Activated T-cell treated with anti-CD3 and anti-CD28 coated beads, Interleukin-2, amount 50 U/mL, for 4 hours (primary cell): ENCODE measurements at regions not wholly inside any gene's neighbourhood (a gene's known extent, or its start where the extent isn't known, plus 50 kb on each side); places are given as distances from the start of the nearest gene placed in this dataset.
"Not testable (repeated sequence)": the region's sequence is repeated elsewhere in the genome, so short reads cannot be mapped to it uniquely, and the experiment has no call there.

ENCODE experiments used
- ATAC-seq, 2 donors: fragments of 200-7000 bp; cut with Tn5 transposase; one replicate each; pipeline ENCODE4 v1.10.0; 2021
- DNase-seq: peaks from one replicate; pipeline ENCODE4 v3.0.0-alpha.2; 2020
- H3K27me3 Mint-ChIP-seq: one replicate; pipeline ENCODE4 v1.8.0; 2021; ENCODE audit warnings: low read depth, mixed read lengths
- H3K36me3 Mint-ChIP-seq: one replicate; pipeline ENCODE4 v1.8.0; 2022; ENCODE audit warnings: mixed read lengths; ENCODE audit not compliant: insufficient read depth
- H3K4me1 Mint-ChIP-seq: one replicate; pipeline ENCODE4 v1.8.0; 2021; ENCODE audit warnings: low read depth, mixed read lengths
- H3K4me3 Mint-ChIP-seq: one replicate; pipeline ENCODE4 v1.8.0; 2021; ENCODE audit warnings: mild to moderate bottlenecking, moderate library complexity, mixed read lengths
- H3K9me3 Mint-ChIP-seq: one replicate; pipeline ENCODE4 v1.8.0; 2021; ENCODE audit warnings: mixed read lengths

DNA sequence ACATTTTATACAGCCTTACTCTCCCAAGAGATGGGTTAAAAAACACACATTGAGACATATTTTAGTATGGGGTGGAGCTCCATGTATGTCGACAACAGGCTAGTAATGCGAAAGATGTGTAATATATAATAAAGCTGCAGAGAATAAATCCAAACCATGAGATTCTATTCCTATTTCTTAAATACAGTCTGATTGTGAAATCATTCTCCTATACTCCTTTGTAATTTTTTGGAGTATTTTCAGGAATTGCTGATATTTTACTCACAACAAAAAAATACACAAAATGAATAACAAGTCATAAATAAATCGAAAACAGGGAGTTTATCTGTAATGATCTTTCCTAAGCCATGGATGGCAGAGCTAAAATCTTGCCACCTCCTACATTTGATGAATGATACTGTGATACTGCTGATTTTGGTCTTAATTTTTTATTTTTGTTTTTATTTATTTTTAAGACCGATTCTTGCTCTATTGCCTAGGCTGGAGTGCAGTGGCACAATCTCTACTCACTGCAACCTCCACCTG lies 173.5 kb upstream of the KLF6 start:
- DNase-seq (no peak), ATAC-seq (no peak)
- no peaks in the 10 kb centered on the region for H3K9me3 Mint-ChIP-seq
- peaks cover 30% of the 10 kb centered on the region for H3K4me1 Mint-ChIP-seq
- no peak overlapping the region for H3K4me3 Mint-ChIP-seq
- H3K27me3 Mint-ChIP-seq: no peaks in the 10 kb centered on the region
- no peaks in the 10 kb centered on the region for H3K36me3 Mint-ChIP-seq

DNA sequence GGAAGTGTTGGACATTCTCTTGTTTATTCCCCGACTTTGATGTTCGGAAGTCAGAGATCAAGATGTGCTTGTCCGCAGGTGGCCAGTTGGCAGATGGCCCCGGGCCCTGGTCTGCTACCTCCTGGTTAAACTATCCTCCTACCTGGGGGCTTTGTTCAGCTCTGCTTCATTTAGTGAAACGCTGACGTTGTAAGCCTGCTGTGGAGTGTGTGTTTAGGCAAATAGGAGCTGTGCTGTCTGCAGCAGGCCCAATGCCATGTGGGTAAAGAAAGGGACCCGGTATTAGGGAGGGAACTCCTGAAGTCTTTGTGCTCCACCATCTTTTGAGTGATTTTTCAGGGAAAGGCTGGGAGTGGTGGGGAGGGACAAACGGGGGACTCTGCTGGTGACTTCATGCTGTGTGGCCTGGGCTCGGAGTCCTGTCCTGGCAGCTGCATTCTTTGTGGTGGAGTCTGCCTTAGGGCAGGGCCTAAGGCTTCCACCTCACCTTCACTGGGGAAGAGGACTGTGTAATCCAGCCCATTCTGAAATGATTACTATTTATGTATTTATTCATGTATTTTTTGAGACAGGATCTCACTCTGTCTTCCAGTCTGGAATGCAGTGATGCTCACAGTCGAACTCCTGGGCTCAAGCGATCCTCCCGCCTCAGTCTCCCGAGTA lies 171.1 kb upstream of the KLF6 start:
- no peaks in the 10 kb centered on the region for H3K9me3 Mint-ChIP-seq

DNA sequence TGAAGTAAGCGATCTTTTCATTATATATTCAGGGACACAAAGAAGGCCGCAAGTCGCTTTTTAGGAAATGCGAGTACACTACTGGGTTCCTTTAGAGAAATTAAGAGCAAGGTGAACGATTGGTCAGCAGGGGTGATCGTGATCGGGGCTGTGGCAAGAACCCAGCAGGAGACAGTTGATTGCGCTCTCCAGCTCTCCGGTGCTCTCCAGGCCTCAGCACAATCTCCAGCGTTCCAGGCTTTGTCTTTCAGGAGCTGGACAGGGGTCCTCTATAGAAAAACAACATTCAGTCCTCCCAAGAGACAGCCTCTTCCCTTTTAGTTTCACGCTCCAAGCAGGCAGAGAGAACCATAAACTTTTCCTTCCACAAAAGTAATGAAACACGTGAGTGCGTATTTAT lies 170.5 kb upstream of the KLF6 start:
- Mint-ChIP-seq H3K9me3 (no peaks in the 10 kb centered on the region), H3K36me3 (no peaks in the 10 kb centered on the region), H3K4me1 (peaks cover 19% of the 10 kb centered on the region), H3K4me3 (no peak overlapping the region), H3K27me3 (no peaks in the 10 kb centered on the region)
- DNase-seq (no peak), ATAC-seq (no peak)

More for the DNA sequence above, 171.1 kb upstream of the KLF6 start:
- Mint-ChIP-seq H3K4me3 (no peak overlapping the region), H3K4me1 (peaks cover 19% of the 10 kb centered on the region), H3K36me3 (no peaks in the 10 kb centered on the region), H3K27me3 (no peaks in the 10 kb centered on the region)
- ATAC-seq: no peak
- no peak for DNase-seq

DNA sequence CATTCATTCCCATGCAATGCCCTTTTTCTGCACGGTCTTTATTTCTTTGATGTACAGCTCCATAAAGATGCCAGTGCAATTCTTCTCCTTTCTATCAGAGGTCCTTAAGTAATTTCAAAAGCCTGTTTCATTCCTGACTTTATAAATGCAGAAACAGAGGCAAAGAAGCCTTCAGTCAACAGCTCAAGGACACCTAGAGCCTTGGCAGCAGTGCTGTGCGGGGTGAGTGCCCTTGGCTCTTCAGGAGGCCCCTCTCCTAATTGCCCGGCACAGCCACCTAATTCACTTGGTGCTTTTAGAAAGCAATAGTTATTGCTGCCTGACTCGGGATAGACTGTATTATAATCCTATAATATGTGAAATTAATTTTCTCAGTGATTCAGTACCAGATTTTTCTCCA lies 169.6 kb upstream of the KLF6 start:
- ATAC-seq (no peak), DNase-seq (no peak)
- Mint-ChIP-seq H3K36me3 (no peaks in the 10 kb centered on the region), H3K27me3 (no peaks in the 10 kb centered on the region), H3K4me1 (peaks cover 24% of the 10 kb centered on the region), H3K9me3 (no peaks in the 10 kb centered on the region), H3K4me3 (no peak overlapping the region)

DNA sequence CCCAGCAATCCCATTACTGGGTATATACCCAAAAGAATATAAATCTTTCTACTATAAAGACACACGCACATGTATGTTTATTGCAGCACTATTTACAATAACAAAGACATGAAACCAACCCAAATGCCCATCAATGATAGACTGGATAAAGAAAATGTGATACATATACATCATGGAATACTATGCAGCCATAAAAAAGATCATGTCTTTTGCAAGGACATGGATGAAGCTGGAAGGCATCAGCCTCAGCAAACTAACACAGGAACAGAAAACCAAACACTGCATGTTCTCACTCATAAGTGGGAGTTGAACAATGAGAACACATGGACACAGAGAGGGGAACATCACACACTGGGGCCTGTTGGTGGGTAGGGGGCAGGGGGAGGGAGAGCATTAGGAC lies 169.0 kb upstream of the KLF6 start:
- not testable (repeated sequence) for H3K4me3 Mint-ChIP-seq, H3K27me3 Mint-ChIP-seq, DNase-seq, H3K9me3 Mint-ChIP-seq, H3K36me3 Mint-ChIP-seq, ATAC-seq
- peaks cover 25% of the 10 kb centered on the region for H3K4me1 Mint-ChIP-seq

DNA sequence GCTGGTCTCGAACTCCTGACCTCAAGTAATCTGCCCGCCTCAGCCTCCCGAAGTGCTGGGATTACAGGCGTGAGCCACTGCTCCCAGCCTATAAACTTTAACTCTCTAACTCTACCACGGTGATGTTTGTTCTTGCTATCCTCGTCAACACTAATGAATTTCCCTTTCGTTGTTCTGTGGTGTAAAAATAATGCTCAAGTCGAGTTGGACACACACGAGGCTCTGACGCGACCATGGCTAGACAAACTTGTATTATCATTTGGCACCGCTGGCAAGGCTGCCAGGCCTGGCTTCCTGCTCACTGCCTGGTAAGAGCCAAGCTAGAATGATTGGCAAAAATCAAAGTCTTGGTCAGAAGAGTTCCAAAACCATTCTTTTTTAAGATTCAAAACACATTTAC lies 167.0 kb upstream of the KLF6 start:
- no peaks in the 10 kb centered on the region for H3K9me3 Mint-ChIP-seq
- no peak for DNase-seq
- no peaks in the 10 kb centered on the region for H3K36me3 Mint-ChIP-seq
- H3K4me1 Mint-ChIP-seq: peaks cover 40% of the 10 kb centered on the region
- H3K27me3 Mint-ChIP-seq: no peaks in the 10 kb centered on the region
- no peak overlapping the region for H3K4me3 Mint-ChIP-seq
- ATAC-seq: no peak

DNA sequence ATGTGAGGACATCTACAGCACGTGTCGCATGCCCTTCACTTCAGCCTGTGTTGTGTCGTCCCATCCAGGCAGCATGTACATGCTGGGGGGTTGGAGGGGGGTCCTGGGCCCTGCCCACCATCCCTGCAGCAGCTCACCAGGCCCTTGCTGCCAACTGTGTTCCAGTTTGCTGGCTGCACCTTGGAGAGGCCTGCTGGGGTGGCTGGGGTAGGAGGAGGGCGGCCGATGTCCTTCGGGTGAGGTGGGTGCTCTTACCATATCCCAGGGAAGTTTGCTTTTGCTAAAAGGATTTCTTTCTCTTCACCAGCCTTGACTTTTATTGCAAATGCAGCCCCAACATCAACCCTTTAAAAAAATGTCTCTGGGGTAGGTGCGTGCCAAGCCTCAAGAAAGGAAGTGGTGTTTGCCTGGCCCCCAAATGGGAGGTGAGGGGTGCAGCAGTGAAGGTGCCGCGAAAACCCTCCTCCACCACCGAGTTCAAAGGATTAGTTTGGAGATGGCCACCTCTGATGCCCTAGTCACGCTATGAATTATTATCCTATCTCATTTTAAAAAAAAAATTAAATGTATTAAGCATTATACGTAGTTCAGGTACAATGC lies 165.8 kb upstream of the KLF6 start:
- Mint-ChIP-seq H3K27me3 (no peaks in the 10 kb centered on the region), H3K4me1 (peaks cover 49% of the 10 kb centered on the region)
- no peak for ATAC-seq

DNA sequence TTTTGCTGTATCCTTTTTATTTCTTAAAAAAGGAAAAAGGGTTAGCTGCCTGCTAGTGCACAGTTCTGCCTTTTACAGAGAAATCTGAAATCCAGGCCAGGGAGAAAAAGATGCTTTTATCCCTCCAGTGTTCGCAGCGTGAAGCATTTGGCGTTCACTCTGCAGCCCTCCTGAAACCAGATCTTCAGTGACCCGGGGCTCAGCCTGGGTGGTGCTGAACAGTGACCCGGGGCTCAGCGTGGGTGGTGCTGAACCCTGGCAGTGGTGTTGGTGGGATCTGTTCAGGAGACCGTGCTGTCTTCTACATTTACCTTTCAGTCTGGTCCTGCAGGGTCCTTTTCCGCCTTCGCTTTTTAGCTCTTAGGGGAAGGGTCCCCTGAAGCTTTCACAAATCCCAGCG lies 164.7 kb upstream of the KLF6 start:
- H3K27me3 Mint-ChIP-seq: no peaks in the 10 kb centered on the region
- H3K36me3 Mint-ChIP-seq: no peaks in the 10 kb centered on the region
- no peak for DNase-seq
- no peak overlapping the region for H3K4me3 Mint-ChIP-seq
- no peaks in the 10 kb centered on the region for H3K9me3 Mint-ChIP-seq
- H3K4me1 Mint-ChIP-seq: peaks cover 57% of the 10 kb centered on the region
- no peak for ATAC-seq

More for the DNA sequence above, 165.8 kb upstream of the KLF6 start:
- Mint-ChIP-seq H3K36me3 (no peaks in the 10 kb centered on the region), H3K4me3 (no peak overlapping the region), H3K9me3 (no peaks in the 10 kb centered on the region)
- DNase-seq: no peak

DNA sequence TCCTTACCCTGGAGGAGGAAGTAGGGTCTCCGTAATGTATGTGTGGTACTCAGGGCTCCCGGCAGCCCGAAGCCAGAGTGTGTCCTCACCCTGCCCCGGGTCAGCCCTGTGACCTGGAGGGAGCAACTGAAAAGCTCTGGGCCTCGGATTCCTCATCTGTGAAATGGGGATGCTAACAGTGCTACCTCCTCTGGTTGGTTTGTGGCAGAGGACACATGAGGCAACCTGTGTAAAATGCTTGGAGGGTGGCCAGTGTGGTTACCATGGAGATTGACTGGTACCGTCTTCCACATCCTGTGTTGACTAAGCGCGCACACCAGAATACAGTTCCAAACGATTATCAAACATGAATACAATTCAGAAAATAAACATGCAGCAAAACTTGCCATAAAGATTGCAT lies 163.8 kb upstream of the KLF6 start:
- DNase-seq (peak; percentile 54), ATAC-seq (peak; percentile 71 to 81)
- Mint-ChIP-seq H3K4me1 (peaks cover 57% of the 10 kb centered on the region), H3K36me3 (no peaks in the 10 kb centered on the region), H3K4me3 (peak overlapping the region; percentile 54), H3K27me3 (no peaks in the 10 kb centered on the region), H3K9me3 (no peaks in the 10 kb centered on the region)

DNA sequence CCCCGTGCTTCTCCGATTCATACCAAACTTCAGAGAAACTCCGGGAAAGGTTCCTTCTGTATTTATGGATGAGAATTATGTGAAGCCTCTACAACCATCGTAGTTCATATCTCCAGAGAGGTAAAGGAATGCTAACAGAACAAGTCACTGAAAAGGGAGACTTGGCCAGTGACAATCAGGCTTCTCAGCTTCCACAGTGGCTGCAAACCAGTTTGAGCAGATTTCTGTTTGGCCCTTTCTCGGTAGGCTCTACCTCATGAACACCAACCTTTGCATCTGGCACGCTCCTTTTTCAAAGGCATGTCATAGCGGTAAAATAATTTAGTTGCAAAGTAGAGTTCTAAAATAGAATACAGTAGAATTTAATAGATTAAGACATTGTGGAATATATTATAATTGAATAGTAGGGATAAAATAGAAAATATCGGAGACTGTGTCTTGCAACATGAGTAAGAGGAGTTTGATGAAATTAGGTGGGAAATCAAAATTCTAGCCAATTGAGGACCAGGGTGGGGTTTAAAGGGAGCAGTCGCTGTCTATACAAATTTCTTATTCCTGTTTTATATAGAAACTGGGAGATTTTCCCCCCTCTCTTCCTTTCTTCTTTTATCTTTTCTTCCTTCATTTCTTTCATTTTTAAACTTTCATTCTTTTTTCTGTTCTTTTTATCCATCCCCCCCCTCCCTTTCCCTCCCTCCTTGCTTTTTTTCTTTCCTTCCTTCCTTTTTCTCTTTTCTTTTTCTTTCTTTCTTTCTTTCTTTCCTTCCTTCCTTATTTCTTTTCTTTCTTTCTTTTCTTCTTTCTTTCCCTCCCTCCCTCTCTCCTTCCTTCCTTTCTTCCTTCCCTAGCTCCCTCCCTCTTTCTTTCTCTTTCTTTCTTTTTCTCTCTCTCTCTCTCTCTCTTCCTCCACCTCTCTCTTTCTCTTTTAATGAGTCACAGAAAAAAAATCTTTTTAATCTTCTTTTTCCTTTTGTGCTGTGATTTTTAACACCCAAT lies 161.5 kb upstream of the KLF6 start:
- Mint-ChIP-seq H3K27me3 (no peaks in the 10 kb centered on the region), H3K4me1 (peaks cover 70% of the 10 kb centered on the region), H3K9me3 (no peaks in the 10 kb centered on the region), H3K36me3 (no peaks in the 10 kb centered on the region), H3K4me3 (peak overlapping the region; percentile 57)
- peak in 1 of 2 donors; percentile 4 for ATAC-seq
- DNase-seq: no peak

DNA sequence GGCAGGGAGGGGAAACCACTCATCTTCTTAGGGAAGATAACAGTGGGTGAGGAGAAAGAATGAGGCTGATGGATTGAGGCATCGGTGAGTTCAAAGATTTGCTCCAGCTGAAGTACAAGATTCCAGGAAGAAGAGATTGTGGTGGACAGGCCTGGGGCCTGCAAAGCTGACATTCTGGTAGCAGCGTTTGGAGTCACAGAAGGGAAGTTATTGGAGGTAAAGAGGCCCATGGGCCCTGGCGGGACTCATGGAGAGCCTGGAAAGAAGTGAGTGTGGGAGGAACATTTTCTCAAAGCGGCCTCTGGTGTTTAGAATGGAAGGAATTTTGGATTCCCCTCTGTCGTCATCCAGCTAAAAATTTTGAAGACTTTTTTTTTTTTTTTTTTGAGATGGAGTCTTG lies 160.0 kb upstream of the KLF6 start:
- no peaks in the 10 kb centered on the region for H3K27me3 Mint-ChIP-seq
- no peaks in the 10 kb centered on the region for H3K36me3 Mint-ChIP-seq
- peaks cover 60% of the 10 kb centered on the region for H3K4me1 Mint-ChIP-seq
- H3K4me3 Mint-ChIP-seq: peak overlapping the region; percentile 20
- no peaks in the 10 kb centered on the region for H3K9me3 Mint-ChIP-seq
- DNase-seq (no peak), ATAC-seq (no peak)

DNA sequence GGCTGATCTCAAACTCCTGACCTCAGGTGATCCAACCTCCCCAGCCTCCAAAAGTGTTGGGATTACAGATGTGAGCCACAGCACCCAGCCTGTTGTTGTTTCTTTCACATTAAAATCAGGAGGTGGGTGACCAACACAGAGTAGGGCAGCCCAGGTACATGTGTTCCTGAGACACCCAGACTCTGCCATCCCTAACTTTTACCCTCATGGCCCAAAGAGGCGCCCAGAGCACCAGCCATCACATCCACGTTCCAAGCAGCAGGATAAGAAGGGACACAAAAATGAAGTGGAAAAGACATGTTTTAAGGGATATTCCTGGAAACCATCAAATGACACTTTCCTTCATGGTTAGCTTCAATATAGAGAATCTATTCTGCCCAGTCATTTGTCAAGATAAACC lies 159.6 kb upstream of the KLF6 start:
- Mint-ChIP-seq H3K4me3 (peak overlapping the region; percentile 20), H3K27me3 (no peaks in the 10 kb centered on the region), H3K9me3 (no peaks in the 10 kb centered on the region), H3K36me3 (no peaks in the 10 kb centered on the region), H3K4me1 (peaks cover 56% of the 10 kb centered on the region)
- no peak for DNase-seq
- no peak for ATAC-seq

DNA sequence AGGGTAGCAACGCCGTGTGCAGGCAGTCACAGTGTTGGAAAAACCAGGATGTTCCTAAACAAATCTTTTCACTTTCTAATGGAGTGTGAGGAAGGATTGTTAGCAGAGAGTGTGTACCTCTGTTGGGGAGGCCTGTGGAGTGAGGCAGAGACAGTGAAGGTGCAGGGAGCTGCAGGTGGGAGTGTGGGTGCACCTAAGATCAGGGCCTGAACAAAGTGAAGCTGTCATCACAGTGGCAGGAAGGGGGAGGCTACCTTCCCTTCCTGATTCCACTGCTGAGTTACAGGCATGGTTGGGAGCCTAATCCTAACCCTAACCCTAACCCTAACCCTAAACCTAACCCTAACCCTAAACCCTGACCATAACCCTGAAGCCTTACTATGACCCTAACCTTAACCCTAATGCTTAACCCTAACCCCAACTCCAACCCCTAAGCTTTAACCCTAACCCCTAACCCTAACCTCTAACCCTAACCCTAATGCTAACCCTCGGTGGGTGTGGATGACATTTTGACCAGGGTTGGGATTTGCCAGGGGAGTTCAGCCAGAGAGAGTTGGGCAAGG lies 158.8 kb upstream of the KLF6 start:
- no peaks in the 10 kb centered on the region for H3K27me3 Mint-ChIP-seq
- peaks cover 49% of the 10 kb centered on the region for H3K4me1 Mint-ChIP-seq
- DNase-seq (no peak), ATAC-seq (no peak)
- no peaks in the 10 kb centered on the region for H3K9me3 Mint-ChIP-seq
- peak overlapping the region; percentile 54 for H3K4me3 Mint-ChIP-seq
- H3K36me3 Mint-ChIP-seq: no peaks in the 10 kb centered on the region

DNA sequence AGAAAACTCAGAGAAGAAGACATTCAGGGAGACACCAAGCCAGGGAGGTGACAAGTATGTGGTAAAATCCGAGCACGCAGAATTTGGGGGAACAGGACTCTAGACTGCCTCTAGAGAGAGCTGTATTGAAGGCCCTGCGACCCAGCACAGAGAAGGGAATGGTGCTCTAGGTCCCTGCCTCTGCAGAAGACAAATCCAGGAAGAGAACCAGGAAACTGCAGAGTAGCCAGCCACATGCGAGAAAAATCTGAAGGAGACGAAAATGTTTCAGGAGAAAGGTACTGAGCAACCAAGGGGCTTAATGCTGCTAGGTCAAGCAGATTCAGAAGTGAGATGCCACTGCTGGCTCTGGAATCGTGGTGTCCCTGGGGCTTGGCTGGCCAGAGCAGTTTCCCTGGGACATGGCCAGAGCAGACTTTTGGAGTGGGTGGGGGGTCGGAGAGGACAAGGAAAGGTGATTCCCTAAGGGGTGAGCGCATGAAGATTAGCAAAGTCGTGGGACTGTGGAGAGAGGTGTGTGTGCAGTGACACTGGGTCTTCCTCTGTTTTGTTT lies 158.0 kb upstream of the KLF6 start:
- Mint-ChIP-seq H3K36me3 (no peaks in the 10 kb centered on the region), H3K9me3 (no peaks in the 10 kb centered on the region), H3K4me3 (peak overlapping the region; percentile 54), H3K4me1 (peaks cover 41% of the 10 kb centered on the region), H3K27me3 (no peaks in the 10 kb centered on the region)
- DNase-seq (no peak), ATAC-seq (peak in 1 of 2 donors; percentile 16)
